ENCODE measurements at regions not wholly inside any gene's neighbourhood (a gene's known extent, or its start where the extent isn't known, plus 50 kb on each side); places are given as distances from the start of the nearest gene placed in this dataset.

- TF ChIP-seq POLR2AphosphoS5 (IDR thresholded peaks at IDR 0.05) (no peak), CTCF (IDR thresholded peaks at IDR 0.05) (no peak)
Observed at GRCh38 chr6:74646461-74646860, 559.4 kb downstream of the COL12A1 start.

Data from breast epithelium (tissue), 3 donors.